ENCODE measurements at regions not wholly inside any gene's neighbourhood (a gene's known extent, or its start where the extent isn't known, plus 50 kb on each side); places are given as distances from the start of the nearest gene placed in this dataset.
"Not testable (repeated sequence)": the region's sequence is repeated elsewhere in the genome, so short reads cannot be mapped to it uniquely, and the experiment has no call there.

GRCh38 chr5:43804723-43805122 lies 201.7 kb downstream of the NNT start:
- TF ChIP-seq CTCF (IDR thresholded peaks at IDR 0.05; ENCODE audit: control insufficient read depth, extremely low read depth, insufficient read depth) = no peak
- no peak for DNase-seq (ENCODE audit: low read depth)

GRCh38 chr5:43804041-43804440 lies 201.1 kb downstream of the NNT start:
- no peak for TF ChIP-seq CTCF (IDR thresholded peaks at IDR 0.05; ENCODE audit: control insufficient read depth, extremely low read depth, insufficient read depth)

More at GRCh38 chr5:43804723-43805122, 201.7 kb downstream of the NNT start:
- H3K4me3 ChIP-seq (ENCODE audit: low read depth, low read length) = no peak overlapping the region

GRCh38 chr5:43802651-43803050 lies 199.7 kb downstream of the NNT start:
- no peak overlapping the region for H3K4me3 ChIP-seq (ENCODE audit: low read depth, low read length)
- no peak for TF ChIP-seq CTCF (IDR thresholded peaks at IDR 0.05; ENCODE audit: control insufficient read depth, extremely low read depth, insufficient read depth)
- DNase-seq (ENCODE audit: low read depth) = no peak

More at GRCh38 chr5:43804041-43804440, 201.1 kb downstream of the NNT start:
- no peak overlapping the region for H3K4me3 ChIP-seq (ENCODE audit: low read depth, low read length)
- DNase-seq (ENCODE audit: low read depth) = no peak

- TF ChIP-seq CTCF (IDR thresholded peaks at IDR 0.05; ENCODE audit: control insufficient read depth, extremely low read depth, insufficient read depth) = no peak
- H3K4me3 ChIP-seq (ENCODE audit: low read depth, low read length) = no peak overlapping the region
- no peak for DNase-seq (ENCODE audit: low read depth)
Observed at GRCh38 chr5:43802119-43802518, 199.1 kb downstream of the NNT start.

GRCh38 chr5:43798740-43799139 lies 195.8 kb downstream of the NNT start:
- no peak overlapping the region for H3K4me3 ChIP-seq (ENCODE audit: low read depth, low read length)
- no peak for TF ChIP-seq CTCF (IDR thresholded peaks at IDR 0.05; ENCODE audit: control insufficient read depth, extremely low read depth, insufficient read depth)
- no peak for DNase-seq (ENCODE audit: low read depth)

- not testable (repeated sequence) for H3K4me3 ChIP-seq (ENCODE audit: low read depth, low read length); DNase-seq (ENCODE audit: low read depth)
Observed at GRCh38 chr5:43791880-43792279, 188.9 kb downstream of the NNT start.

- no peak overlapping the region for H3K4me3 ChIP-seq (ENCODE audit: low read depth, low read length)
- DNase-seq (ENCODE audit: low read depth) = no peak
- no peak for TF ChIP-seq CTCF (IDR thresholded peaks at IDR 0.05; ENCODE audit: control insufficient read depth, extremely low read depth, insufficient read depth)
Observed at GRCh38 chr5:43785198-43785597, 182.2 kb downstream of the NNT start.

Measured in LNCaP clone FGC (cell line).